DMS153 (cell line): ENCODE measurements at regions not wholly inside any gene's neighbourhood (a gene's known extent, or its start where the extent isn't known, plus 50 kb on each side); places are given as distances from the start of the nearest gene placed in this dataset.
A peak's percentile ranks its signal among the peaks of the same experiment; 100 is the strongest.

Source experiments
- DNase-seq: peaks from one replicate; lab custom pipeline; 2025; lab: John Stamatoyannopoulos, UW

GRCh38 chr20:43863821-43864544 lies 50.7 kb upstream of the TOX2 start:
- DNase-seq: peak; percentile 56

GRCh38 chr20:43863330-43863729 lies 51.3 kb upstream of the TOX2 start:
- no peak for DNase-seq

- DNase-seq: no peak
Observed at GRCh38 chr20:43862438-43862837, 52.2 kb upstream of the TOX2 start.

- DNase-seq: no peak
Observed at GRCh38 chr20:43859994-43860393, 54.7 kb upstream of the TOX2 start.

- DNase-seq: no peak
Observed at GRCh38 chr20:43857932-43858331, 56.7 kb upstream of the TOX2 start.

GRCh38 chr20:43857127-43857526 lies 57.5 kb upstream of the TOX2 start:
- no peak for DNase-seq

- no peak for DNase-seq
Observed at GRCh38 chr20:43855803-43856202, 58.8 kb upstream of the TOX2 start.

GRCh38 chr20:43853918-43854317 lies 60.7 kb upstream of the TOX2 start:
- DNase-seq: no peak

- DNase-seq: no peak
Observed at GRCh38 chr20:43853174-43853803, 61.4 kb upstream of the TOX2 start.

GRCh38 chr20:43849496-43850186 lies 65.0 kb upstream of the TOX2 start:
- DNase-seq: no peak

- DNase-seq: no peak
Observed at GRCh38 chr20:43846516-43846905, 68.1 kb upstream of the TOX2 start.

GRCh38 chr20:43844778-43845614 lies 69.7 kb upstream of the TOX2 start:
- peak; percentile 16 for DNase-seq

GRCh38 chr20:43843965-43844660 lies 70.5 kb upstream of the TOX2 start:
- DNase-seq: no peak

GRCh38 chr20:43843096-43843964 lies 71.3 kb upstream of the TOX2 start:
- DNase-seq: no peak

- no peak for DNase-seq
Observed at GRCh38 chr20:43842126-43843020, 72.3 kb upstream of the TOX2 start.

- no peak for DNase-seq
Observed at GRCh38 chr20:43840382-43841070, 74.1 kb upstream of the TOX2 start.

- no peak for DNase-seq
Observed at GRCh38 chr20:43839793-43840199, 74.9 kb upstream of the TOX2 start.

- no peak for DNase-seq
Observed at GRCh38 chr20:43838703-43839060, 76.0 kb upstream of the TOX2 start.
